ENCODE measurements at regions not wholly inside any gene's neighbourhood (a gene's known extent, or its start where the extent isn't known, plus 50 kb on each side); places are given as distances from the start of the nearest gene placed in this dataset.

GRCh38 chr6:168157272-168158212, 78.5 kb upstream of the FRMD1 start:
- TF ChIP-seq POLR2A (IDR thresholded peaks at IDR 0.05) = no peak
- TF ChIP-seq CTCF (IDR thresholded peaks at IDR 0.05) = no peak

Data from lower leg skin (tissue), 3 donors.